ENCODE measurements at regions not wholly inside any gene's neighbourhood (a gene's known extent, or its start where the extent isn't known, plus 50 kb on each side); places are given as distances from the start of the nearest gene placed in this dataset.

DNA sequence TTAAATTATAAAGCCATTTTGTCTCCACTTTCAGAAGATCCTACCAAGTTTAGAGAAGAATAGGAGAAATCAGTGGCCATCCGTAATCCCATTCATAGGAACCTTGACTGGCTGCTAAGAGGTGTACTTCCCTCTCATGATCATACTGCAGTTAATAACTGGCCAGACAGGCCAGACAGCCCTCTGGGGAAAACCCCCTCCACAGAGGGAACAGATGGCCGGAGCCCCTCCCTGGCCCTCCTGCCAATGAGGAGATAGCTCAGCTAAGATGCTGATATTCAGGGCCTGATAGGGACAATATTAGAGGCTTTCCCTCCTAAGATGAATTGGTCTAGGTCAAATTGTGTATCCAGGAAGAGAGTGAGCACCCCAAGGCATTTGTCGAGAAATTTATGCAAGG is 200.0 kb upstream of the MAOA start:
- Histone ChIP-seq H3K4me3 (ENCODE audit: low read depth in 1 of 3, low read length in 3 of 3) (no peak overlapping the region), H3K9me3 (ENCODE audit: control insufficient read depth in 4 of 4, low read length in 3 of 4) (peaks cover 4 to 26% (median 15%) of the 10 kb centered on the region in 4 donors), H3K4me1 (ENCODE audit: control insufficient read depth in 4 of 4, insufficient read depth in 4 of 4, low read length in 3 of 4) (no peaks in the 10 kb centered on the region), H3K27me3 (ENCODE audit: control insufficient read depth in 4 of 4, insufficient read depth in 4 of 4, low read length in 3 of 4) (peaks cover 0 to 3% (median 0%) of the 10 kb centered on the region in 4 donors), H3K27ac (ENCODE audit: low read depth in 1 of 2, low read length in 2 of 2) (no peak overlapping the region), H3K36me3 (ENCODE audit: control insufficient read depth in 4 of 4, insufficient read depth in 3 of 4, low read depth in 1 of 4, low read length in 3 of 4) (no peaks in the 10 kb centered on the region), H3K9ac (ENCODE audit: low read depth in 1 of 2, low read length in 2 of 2) (no peak overlapping the region)
- no peak for DNase-seq (ENCODE audit: low spot score)
- 86% methylated on average over 3 of the region's 3 CpGs for WGBS
- TF ChIP-seq CTCF (IDR thresholded peaks at IDR 0.05; ENCODE audit: low read depth, low read length, missing input control): no peak
- TF ChIP-seq FOXA1 (IDR thresholded peaks at IDR 0.05): no peak
- TF ChIP-seq SP1 (IDR thresholded peaks at IDR 0.05): no peak
- TF ChIP-seq RAD21 (IDR thresholded peaks at IDR 0.05): no peak
- TF ChIP-seq, protein P1, sequence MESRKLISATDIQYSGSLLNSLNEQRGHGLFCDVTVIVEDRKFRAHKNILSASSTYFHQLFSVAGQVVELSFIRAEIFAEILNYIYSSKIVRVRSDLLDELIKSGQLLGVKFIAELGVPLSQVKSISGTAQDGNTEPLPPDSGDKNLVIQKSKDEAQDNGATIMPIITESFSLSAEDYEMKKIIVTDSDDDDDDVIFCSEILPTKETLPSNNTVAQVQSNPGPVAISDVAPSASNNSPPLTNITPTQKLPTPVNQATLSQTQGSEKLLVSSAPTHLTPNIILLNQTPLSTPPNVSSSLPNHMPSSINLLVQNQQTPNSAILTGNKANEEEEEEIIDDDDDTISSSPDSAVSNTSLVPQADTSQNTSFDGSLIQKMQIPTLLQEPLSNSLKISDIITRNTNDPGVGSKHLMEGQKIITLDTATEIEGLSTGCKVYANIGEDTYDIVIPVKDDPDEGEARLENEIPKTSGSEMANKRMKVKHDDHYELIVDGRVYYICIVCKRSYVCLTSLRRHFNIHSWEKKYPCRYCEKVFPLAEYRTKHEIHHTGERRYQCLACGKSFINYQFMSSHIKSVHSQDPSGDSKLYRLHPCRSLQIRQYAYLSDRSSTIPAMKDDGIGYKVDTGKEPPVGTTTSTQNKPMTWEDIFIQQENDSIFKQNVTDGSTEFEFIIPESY (IDR thresholded peaks at IDR 0.05): no peak
- no peak for TF ChIP-seq NR2F2 (IDR thresholded peaks at IDR 0.05)

- H3K4me1 ChIP-seq (ENCODE audit: control insufficient read depth in 4 of 4, insufficient read depth in 4 of 4, low read length in 3 of 4): no peaks in the 10 kb centered on the region
- no peaks in the 10 kb centered on the region for H3K36me3 ChIP-seq (ENCODE audit: control insufficient read depth in 4 of 4, insufficient read depth in 3 of 4, low read depth in 1 of 4, low read length in 3 of 4)
- TF ChIP-seq RAD21 (IDR thresholded peaks at IDR 0.05) (no peak), CTCF (IDR thresholded peaks at IDR 0.05; ENCODE audit: low read depth, low read length, missing input control) (no peak), EGR1 (IDR thresholded peaks at IDR 0.05; ENCODE audit: low read depth in 2 of 2) (no peak), ATF3 (IDR thresholded peaks at IDR 0.05) (no peak), HNF4G (IDR thresholded peaks at IDR 0.05) (no peak), YY1 (IDR thresholded peaks at IDR 0.05) (no peak), FOXA2 (IDR thresholded peaks at IDR 0.05) (no peak), GABPA (IDR thresholded peaks at IDR 0.05 in 1 of 2, conservative IDR thresholded peaks at IDR 0.05 in 1 of 2) (no peak), FOXA1 (IDR thresholded peaks at IDR 0.05) (no peak), RXRA (IDR thresholded peaks at IDR 0.05) (no peak), JUND (IDR thresholded peaks at IDR 0.05) (no peak), TAF1 (conservative IDR thresholded peaks at IDR 0.05) (no peak), NR2F2 (IDR thresholded peaks at IDR 0.05) (no peak)
- TF ChIP-seq, protein P1 (IDR thresholded peaks at IDR 0.05): no peak
- DNase-seq (ENCODE audit: low spot score): no peak
- WGBS: 43% methylated on average over 2 of the region's 2 CpGs
- no peak overlapping the region for H3K9ac ChIP-seq (ENCODE audit: low read depth in 1 of 2, low read length in 2 of 2)
- H3K4me3 ChIP-seq (ENCODE audit: low read depth in 1 of 3, low read length in 3 of 3): no peak overlapping the region
- H3K9me3 ChIP-seq (ENCODE audit: control insufficient read depth in 4 of 4, low read length in 3 of 4): peaks cover 4 to 18% (median 11%) of the 10 kb centered on the region in 4 donors
- peaks cover 0 to 4% (median 0%) of the 10 kb centered on the region in 4 donors for H3K27me3 ChIP-seq (ENCODE audit: control insufficient read depth in 4 of 4, insufficient read depth in 4 of 4, low read length in 3 of 4)
- H3K27ac ChIP-seq (ENCODE audit: low read depth in 1 of 2, low read length in 2 of 2): no peak overlapping the region
These were observed 199.2 kb upstream of the MAOA start for GRCh38 chrX:43456906-43457305.

All from liver (tissue), 8 donors.